ENCODE measurements at regions not wholly inside any gene's neighbourhood (a gene's known extent, or its start where the extent isn't known, plus 50 kb on each side); places are given as distances from the start of the nearest gene placed in this dataset.

GRCh38 chr2:16071039-16071864 is 130.9 kb downstream of the MYCN start:
- no peak for TF ChIP-seq POLR2A (IDR thresholded peaks at IDR 0.05)
- TF ChIP-seq POLR2AphosphoS5 (IDR thresholded peaks at IDR 0.05), result no peak
- TF ChIP-seq, protein P1, sequence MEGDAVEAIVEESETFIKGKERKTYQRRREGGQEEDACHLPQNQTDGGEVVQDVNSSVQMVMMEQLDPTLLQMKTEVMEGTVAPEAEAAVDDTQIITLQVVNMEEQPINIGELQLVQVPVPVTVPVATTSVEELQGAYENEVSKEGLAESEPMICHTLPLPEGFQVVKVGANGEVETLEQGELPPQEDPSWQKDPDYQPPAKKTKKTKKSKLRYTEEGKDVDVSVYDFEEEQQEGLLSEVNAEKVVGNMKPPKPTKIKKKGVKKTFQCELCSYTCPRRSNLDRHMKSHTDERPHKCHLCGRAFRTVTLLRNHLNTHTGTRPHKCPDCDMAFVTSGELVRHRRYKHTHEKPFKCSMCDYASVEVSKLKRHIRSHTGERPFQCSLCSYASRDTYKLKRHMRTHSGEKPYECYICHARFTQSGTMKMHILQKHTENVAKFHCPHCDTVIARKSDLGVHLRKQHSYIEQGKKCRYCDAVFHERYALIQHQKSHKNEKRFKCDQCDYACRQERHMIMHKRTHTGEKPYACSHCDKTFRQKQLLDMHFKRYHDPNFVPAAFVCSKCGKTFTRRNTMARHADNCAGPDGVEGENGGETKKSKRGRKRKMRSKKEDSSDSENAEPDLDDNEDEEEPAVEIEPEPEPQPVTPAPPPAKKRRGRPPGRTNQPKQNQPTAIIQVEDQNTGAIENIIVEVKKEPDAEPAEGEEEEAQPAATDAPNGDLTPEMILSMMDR (IDR thresholded peaks at IDR 0.05), result no peak
- TF ChIP-seq EP300 (IDR thresholded peaks at IDR 0.05), result no peak
